ENCODE measurements at regions not wholly inside any gene's neighbourhood (a gene's known extent, or its start where the extent isn't known, plus 50 kb on each side); places are given as distances from the start of the nearest gene placed in this dataset.
"Not testable (repeated sequence)": the region's sequence is repeated elsewhere in the genome, so short reads cannot be mapped to it uniquely, and the experiment has no call there.

DNA sequence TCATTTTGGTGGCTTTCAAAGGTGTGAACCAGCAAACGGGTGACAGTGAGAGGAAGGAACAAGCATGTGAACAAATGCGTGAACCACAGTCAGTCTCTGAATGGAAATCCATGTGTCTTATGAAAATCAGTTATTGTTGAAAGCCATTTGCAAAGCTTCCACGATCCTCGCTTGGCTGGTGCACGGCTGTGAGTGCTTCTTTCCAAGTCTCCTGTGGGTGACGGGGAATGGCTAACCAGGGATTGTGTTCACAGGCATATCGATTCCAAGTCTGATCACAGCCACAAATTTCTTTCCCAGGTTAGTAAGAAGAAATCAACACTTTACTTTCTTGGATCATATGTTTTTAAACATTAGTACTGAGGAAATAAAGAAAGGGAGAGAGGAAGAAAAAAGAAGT lies 556.9 kb upstream of the RBFOX1 start:
- Mint-ChIP-seq H3K4me3 (no peak overlapping the region), H3K9me3 (peaks cover 3% of the 10 kb centered on the region), H3K4me1 (no peaks in the 10 kb centered on the region), H3K27ac (no peak overlapping the region), H3K27me3 (no peaks in the 10 kb centered on the region), H3K36me3 (no peaks in the 10 kb centered on the region)
- ATAC-seq (ENCODE audit: low read depth) (no peak), DNase-seq (ENCODE audit: low spot score in 2 of 2) (no peak)

DNA sequence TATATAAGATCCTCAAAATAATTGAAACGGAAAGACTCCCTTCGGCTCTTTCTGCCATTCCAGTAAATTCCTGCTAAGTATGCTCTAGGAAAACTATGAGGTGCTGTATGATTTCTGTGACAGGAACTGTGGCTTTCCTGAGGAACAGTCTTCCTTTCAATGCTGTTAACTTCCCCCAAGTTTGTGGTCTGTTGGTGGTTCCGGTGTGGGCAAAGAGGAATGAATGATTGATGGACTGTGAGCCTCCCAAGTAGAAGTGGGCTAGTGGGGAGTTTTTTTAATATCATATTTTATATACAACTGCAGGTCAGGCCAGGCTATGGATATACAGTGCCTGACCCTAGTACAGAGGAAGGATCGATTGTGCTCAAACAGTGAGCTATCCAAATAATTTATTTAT lies 560.7 kb upstream of the RBFOX1 start:
- Mint-ChIP-seq H3K27me3 (no peaks in the 10 kb centered on the region), H3K9me3 (no peaks in the 10 kb centered on the region), H3K27ac (no peak overlapping the region), H3K4me3 (no peak overlapping the region), H3K36me3 (no peaks in the 10 kb centered on the region), H3K4me1 (no peaks in the 10 kb centered on the region)
- ATAC-seq (ENCODE audit: low read depth) = no peak
- no peak for DNase-seq (ENCODE audit: low spot score in 2 of 2)

DNA sequence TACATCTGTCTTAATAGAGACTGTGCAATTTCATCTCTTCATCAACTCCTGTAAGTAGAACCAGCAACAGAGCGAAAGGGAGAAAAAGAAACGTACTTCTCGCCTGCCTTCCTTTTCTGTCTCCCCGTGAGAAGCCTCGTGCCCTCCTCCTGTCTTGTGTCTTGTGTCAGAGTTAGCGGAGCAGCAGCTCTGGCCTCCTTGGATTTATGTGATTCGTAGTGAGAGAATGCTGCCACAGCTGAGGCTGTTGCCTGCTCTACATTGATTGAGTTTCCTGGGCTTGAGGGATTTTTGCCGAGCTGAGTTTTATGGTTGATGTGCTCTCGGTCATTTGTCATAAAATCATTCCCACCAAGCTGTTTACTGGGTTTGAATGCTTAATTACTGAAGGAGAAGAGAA lies 579.1 kb upstream of the RBFOX1 start:
- DNase-seq (ENCODE audit: low spot score in 2 of 2) (no peak), ATAC-seq (ENCODE audit: low read depth) (no peak)
- Mint-ChIP-seq H3K36me3 (no peaks in the 10 kb centered on the region), H3K4me1 (no peaks in the 10 kb centered on the region), H3K27me3 (no peaks in the 10 kb centered on the region), H3K27ac (no peak overlapping the region), H3K4me3 (no peak overlapping the region), H3K9me3 (peaks cover 7% of the 10 kb centered on the region)

DNA sequence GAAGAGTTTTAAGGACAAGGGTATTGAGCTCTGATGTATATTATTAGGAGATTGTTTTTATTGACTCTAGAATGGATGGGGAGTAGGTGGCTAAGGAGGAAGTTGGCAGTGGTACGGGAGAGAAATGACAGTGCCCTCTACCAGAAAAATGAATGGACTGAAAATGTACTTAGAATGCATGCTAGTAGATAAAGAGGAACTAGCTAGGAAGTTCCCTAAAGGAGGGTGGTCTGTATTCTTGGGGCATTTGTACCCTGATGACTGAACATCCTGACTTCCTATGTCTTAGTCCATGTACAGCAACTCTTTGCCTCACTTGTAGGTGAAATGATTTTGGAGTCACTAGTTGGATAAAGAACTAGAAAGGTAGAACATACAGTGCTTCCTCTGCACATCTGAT lies 581.5 kb upstream of the RBFOX1 start:
- no peaks in the 10 kb centered on the region for H3K27me3 Mint-ChIP-seq
- no peak overlapping the region for H3K27ac Mint-ChIP-seq
- no peak overlapping the region for H3K4me3 Mint-ChIP-seq
- no peaks in the 10 kb centered on the region for H3K36me3 Mint-ChIP-seq
- H3K4me1 Mint-ChIP-seq = no peaks in the 10 kb centered on the region
- no peak for ATAC-seq (ENCODE audit: low read depth)
- DNase-seq (ENCODE audit: low spot score in 2 of 2) = no peak
- peaks cover 8% of the 10 kb centered on the region for H3K9me3 Mint-ChIP-seq

DNA sequence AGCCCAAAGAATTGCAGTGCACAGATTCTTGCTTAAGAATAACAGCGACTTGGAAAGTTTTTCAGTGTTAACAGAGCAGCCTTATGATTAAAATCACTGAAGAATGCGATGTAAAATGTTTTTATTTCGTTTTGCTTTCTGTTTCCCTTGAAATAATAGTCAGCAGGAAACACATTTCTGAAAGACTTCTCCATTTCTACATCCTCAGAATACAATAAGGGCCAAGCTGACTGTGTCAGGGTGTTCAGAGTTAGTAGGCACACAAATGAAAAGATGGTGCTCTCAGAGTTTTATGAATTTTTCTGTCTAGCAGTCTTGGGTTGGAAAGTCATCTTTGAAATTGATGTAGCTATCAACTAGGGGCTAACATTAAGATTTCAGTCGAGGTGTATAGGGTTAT lies 582.9 kb upstream of the RBFOX1 start:
- ATAC-seq (ENCODE audit: low read depth) = no peak
- peaks cover 11% of the 10 kb centered on the region for H3K9me3 Mint-ChIP-seq
- no peaks in the 10 kb centered on the region for H3K27me3 Mint-ChIP-seq
- no peaks in the 10 kb centered on the region for H3K4me1 Mint-ChIP-seq
- H3K36me3 Mint-ChIP-seq = no peaks in the 10 kb centered on the region
- DNase-seq (ENCODE audit: low spot score in 2 of 2) = no peak
- H3K27ac Mint-ChIP-seq = no peak overlapping the region
- H3K4me3 Mint-ChIP-seq = no peak overlapping the region

DNA sequence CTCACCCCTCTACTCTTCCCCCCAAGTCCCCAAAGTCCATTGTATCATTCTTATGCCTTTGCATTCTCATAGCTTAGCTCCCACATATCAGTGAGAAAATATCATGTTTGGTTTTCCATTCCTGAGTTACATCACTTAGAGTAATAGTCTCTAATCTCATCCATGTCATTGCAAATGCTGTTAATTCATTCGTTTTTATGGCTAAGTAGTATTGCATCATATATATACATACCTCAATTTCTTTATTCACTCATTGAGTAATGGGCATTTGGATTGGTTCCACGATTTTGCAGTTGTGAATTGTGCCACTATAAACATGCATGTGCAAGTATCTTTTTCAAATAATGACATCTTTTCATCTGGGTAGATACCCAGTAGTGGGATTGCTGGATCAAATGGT lies 596.3 kb upstream of the RBFOX1 start:
- not testable (repeated sequence) for H3K27ac Mint-ChIP-seq

DNA sequence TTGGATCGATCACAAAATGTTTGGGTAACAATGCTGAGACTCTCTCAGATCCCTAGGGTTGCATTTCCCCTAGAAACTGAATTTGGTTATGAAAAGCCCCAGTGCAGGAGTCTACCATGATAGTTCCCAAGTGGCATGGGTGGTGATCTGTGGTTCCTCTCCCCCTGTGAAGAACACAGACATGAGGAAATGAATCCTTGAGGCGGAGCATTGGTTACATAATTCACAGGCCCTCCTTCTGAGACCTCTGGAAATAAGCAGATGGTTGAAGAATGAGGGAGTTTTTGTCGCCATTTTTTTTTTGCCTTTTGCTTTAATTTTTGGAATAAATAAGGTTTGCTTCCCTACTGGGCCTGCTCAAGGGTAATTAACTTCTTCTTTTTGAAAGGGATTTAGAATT lies 597.0 kb upstream of the RBFOX1 start:
- Mint-ChIP-seq H3K4me1 (no peaks in the 10 kb centered on the region), H3K27ac (no peak overlapping the region), H3K9me3 (peaks cover 9% of the 10 kb centered on the region), H3K36me3 (no peaks in the 10 kb centered on the region), H3K4me3 (no peak overlapping the region), H3K27me3 (no peaks in the 10 kb centered on the region)
- ATAC-seq (ENCODE audit: low read depth) (no peak), DNase-seq (ENCODE audit: low spot score in 2 of 2) (no peak)

More for the DNA sequence above, 596.3 kb upstream of the RBFOX1 start:
- not testable (repeated sequence) for DNase-seq (ENCODE audit: low spot score in 2 of 2); H3K27me3 Mint-ChIP-seq; H3K36me3 Mint-ChIP-seq; H3K4me3 Mint-ChIP-seq; H3K4me1 Mint-ChIP-seq; ATAC-seq (ENCODE audit: low read depth)
- peaks cover 11% of the 10 kb centered on the region for H3K9me3 Mint-ChIP-seq

DNA sequence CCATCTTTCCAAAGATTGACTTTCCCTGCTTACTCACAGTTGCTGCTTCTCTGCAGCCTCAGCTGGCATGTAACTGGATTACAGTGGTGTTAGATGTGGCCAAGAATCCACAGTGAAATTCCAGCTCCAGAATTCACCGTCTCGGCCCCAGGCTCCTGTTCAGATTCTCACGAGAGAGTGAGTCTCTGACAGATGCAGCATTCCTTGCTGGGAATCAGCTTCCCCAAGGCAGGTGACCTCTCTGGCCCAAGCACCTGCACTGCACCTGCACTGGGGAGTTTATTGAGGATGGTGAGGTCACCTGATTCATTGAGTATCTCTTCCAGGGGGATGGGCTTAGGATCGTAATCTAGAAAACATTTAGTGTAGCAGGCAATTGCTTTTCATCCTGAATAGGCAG lies 600.5 kb upstream of the RBFOX1 start:
- Mint-ChIP-seq H3K36me3 (no peaks in the 10 kb centered on the region), H3K4me3 (no peak overlapping the region), H3K9me3 (peaks cover 1% of the 10 kb centered on the region), H3K27me3 (no peaks in the 10 kb centered on the region), H3K4me1 (no peaks in the 10 kb centered on the region), H3K27ac (no peak overlapping the region)
- ATAC-seq (ENCODE audit: low read depth) (no peak), DNase-seq (ENCODE audit: low spot score in 2 of 2) (no peak)

DNA sequence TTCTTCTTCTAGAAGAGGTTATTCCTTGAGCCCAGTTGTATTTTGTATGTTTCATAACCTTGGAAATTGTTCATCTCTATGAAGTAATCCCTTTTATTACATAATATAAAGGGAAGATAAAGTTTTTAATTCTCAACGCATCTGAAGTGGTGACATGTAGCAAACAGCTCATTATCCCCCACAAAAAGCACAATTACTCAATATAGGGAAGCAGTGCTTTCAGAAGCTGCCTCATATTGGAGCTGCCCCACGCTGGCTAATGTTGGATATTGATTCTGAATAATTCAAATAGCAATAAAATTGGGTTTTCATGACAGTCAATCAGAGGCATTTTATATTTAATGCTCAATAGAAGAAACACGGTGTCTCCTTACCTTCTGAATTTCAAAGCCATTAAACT lies 604.3 kb upstream of the RBFOX1 start:
- no peak overlapping the region for H3K27ac Mint-ChIP-seq
- DNase-seq (ENCODE audit: low spot score in 2 of 2) (no peak), ATAC-seq (ENCODE audit: low read depth) (no peak)
- H3K9me3 Mint-ChIP-seq = peaks cover 1% of the 10 kb centered on the region
- no peaks in the 10 kb centered on the region for H3K36me3 Mint-ChIP-seq
- no peaks in the 10 kb centered on the region for H3K4me1 Mint-ChIP-seq
- H3K27me3 Mint-ChIP-seq = no peaks in the 10 kb centered on the region
- no peak overlapping the region for H3K4me3 Mint-ChIP-seq

DNA sequence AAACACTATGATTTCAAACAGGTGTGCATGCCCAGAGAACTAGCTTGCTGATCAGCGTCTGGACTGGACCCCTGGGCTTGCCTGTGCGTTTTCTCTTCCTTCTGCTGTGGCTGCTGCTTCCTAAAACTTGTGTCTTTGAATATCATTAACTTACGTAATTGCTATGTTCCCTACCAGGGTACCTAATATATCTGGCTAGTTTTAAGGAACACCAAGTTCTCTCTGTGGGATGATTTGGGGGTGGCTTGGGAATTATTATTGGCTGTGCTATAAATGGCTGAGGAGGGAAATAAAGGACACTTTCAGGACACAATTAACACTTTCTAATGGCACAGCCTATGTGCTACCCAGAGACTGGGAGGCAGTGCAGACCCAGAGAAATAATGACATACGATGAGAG lies 606.0 kb upstream of the RBFOX1 start:
- no peaks in the 10 kb centered on the region for H3K36me3 Mint-ChIP-seq
- DNase-seq (ENCODE audit: low spot score in 2 of 2) = no peak
- no peak overlapping the region for H3K4me3 Mint-ChIP-seq
- H3K9me3 Mint-ChIP-seq = peaks cover 5% of the 10 kb centered on the region
- H3K4me1 Mint-ChIP-seq = no peaks in the 10 kb centered on the region
- no peak for ATAC-seq (ENCODE audit: low read depth)
- no peaks in the 10 kb centered on the region for H3K27me3 Mint-ChIP-seq
- H3K27ac Mint-ChIP-seq = no peak overlapping the region

DNA sequence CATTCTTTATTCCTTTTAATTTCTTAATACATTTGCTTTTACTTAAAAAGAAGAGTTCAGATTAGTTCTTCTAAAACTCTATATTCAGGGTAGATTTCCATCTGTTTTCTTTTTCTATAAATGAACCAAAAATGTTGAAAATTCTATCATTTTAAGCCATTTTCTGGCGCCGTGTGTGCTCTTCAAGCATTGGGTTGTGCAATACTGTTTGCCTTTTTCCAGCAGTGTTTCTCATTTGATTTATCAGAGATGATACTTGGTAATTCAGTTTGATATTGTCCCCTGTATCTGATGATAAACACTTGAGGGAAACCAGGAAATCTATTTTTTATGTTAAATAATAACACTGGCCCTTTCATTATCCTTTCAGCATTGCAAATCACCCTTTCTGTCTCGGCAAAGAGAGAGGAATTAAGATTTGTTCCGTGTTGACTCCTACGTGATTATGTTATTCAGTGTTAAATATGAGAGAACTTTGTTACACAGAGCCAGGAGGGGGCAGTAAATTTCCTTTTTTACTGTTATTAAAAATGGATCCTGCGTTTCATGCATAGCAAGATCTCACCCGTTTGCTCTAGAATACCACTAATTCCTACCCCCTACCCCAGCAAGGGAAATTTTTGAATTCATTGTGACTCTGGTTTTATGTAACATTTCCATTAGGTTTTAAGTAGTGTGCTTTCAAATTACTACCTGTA lies 606.9 kb upstream of the RBFOX1 start:
- H3K27me3 Mint-ChIP-seq = no peaks in the 10 kb centered on the region
- ATAC-seq (ENCODE audit: low read depth) (no peak), DNase-seq (ENCODE audit: low spot score in 2 of 2) (no peak)
- no peak overlapping the region for H3K27ac Mint-ChIP-seq
- no peaks in the 10 kb centered on the region for H3K36me3 Mint-ChIP-seq
- H3K9me3 Mint-ChIP-seq = peaks cover 5% of the 10 kb centered on the region
- no peak overlapping the region for H3K4me3 Mint-ChIP-seq
- H3K4me1 Mint-ChIP-seq = no peaks in the 10 kb centered on the region

DNA sequence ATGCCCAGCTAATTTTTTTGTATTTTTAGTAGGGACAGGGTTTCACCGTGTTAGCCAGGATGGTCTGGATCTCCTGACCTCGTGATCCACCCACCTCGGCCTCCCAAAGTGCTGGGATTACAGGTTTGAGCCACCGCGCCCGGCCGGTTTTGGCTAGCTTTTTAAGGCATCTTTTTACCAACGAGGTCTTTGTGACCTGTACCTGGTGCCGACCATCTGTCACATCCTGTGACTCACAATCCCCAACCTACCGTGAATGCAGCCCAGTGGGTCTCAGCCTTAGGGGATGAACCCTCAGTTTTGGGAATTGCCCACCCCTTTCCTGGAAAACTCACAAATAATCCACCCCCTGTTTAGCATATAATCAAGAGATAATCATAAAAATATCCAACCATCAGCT lies 607.4 kb upstream of the RBFOX1 start:
- not testable (repeated sequence) for H3K4me1 Mint-ChIP-seq; H3K27me3 Mint-ChIP-seq; H3K9me3 Mint-ChIP-seq; H3K4me3 Mint-ChIP-seq; ATAC-seq (ENCODE audit: low read depth); H3K36me3 Mint-ChIP-seq; H3K27ac Mint-ChIP-seq; DNase-seq (ENCODE audit: low spot score in 2 of 2)

DNA sequence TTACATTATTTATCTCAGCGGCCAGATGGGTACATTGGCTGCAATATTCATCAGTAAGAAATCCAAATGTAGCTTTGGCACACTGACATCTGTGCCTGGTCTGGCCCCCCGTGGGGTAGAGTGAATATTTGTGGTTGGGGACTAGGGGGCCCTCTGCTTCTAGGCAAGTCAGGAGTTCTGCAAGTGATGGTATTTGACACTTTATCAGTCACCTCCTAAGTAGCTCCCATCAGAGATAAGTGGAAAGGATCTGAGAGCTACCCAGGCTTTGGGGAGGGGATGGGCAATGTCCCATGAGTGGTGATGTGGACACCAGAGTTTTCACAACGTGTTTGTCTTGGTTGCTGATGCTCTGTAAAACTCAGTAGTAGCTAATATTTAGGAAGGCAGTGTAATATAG lies 609.9 kb upstream of the RBFOX1 start:
- no peak for ATAC-seq (ENCODE audit: low read depth)
- no peak overlapping the region for H3K27ac Mint-ChIP-seq
- no peak overlapping the region for H3K4me3 Mint-ChIP-seq
- H3K27me3 Mint-ChIP-seq = no peaks in the 10 kb centered on the region
- H3K9me3 Mint-ChIP-seq = peaks cover 7% of the 10 kb centered on the region
- DNase-seq (ENCODE audit: low spot score in 2 of 2) = no peak
- no peaks in the 10 kb centered on the region for H3K36me3 Mint-ChIP-seq
- no peaks in the 10 kb centered on the region for H3K4me1 Mint-ChIP-seq

DNA sequence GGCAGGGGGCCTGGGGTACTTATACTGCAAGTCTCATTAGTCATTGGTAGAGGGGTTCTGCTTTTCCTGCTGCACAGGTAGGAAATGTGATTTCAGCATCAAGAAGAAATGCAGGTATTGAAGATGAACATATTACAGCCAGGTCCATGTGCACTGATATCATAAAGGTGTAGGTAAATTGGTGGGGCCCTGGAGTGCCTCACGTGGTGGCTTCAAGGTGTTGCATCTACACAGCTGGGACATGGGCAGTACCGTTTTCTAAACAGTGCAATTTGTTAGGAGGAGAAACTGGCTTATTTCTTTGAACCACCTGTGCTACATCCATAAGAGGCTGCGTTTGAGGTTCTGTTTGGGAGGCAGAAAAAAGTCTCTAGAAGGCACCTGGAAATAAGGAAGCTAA lies 618.1 kb upstream of the RBFOX1 start:
- DNase-seq (ENCODE audit: low spot score in 2 of 2) (no peak), ATAC-seq (ENCODE audit: low read depth) (no peak)
- Mint-ChIP-seq H3K27me3 (no peaks in the 10 kb centered on the region), H3K9me3 (peaks cover 24% of the 10 kb centered on the region), H3K4me3 (no peak overlapping the region), H3K27ac (no peak overlapping the region), H3K4me1 (no peaks in the 10 kb centered on the region), H3K36me3 (no peaks in the 10 kb centered on the region)

DNA sequence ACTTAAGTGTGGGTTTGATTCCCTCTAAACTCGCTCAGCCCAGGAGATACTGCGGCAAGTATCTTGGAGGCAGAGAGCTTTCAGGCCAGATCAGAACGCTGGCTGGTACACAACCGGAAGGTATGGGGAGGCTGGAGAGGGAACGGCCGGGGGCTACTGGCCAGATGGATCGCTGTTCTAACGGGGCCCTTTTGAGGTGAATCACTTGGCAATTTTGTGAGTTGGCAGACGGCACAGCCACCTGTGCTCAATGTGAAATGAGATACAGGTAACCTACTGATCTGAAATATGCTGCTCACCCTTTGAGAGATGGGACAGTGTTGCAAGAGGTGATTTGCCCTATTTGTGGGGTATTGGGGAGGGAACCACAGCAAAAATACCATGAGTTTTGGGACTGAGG lies 622.9 kb upstream of the RBFOX1 start:
- Mint-ChIP-seq H3K4me3 (no peak overlapping the region), H3K36me3 (no peaks in the 10 kb centered on the region)

More for the DNA sequence above, 622.9 kb upstream of the RBFOX1 start:
- DNase-seq (ENCODE audit: low spot score in 2 of 2) = no peak
- Mint-ChIP-seq H3K4me1 (no peaks in the 10 kb centered on the region), H3K27me3 (no peaks in the 10 kb centered on the region), H3K9me3 (peaks cover 17% of the 10 kb centered on the region), H3K27ac (no peak overlapping the region)
- no peak for ATAC-seq (ENCODE audit: low read depth)

Measured in memory B cell (primary cell).